ENCODE measurements at regions not wholly inside any gene's neighbourhood (a gene's known extent, or its start where the extent isn't known, plus 50 kb on each side); places are given as distances from the start of the nearest gene placed in this dataset.
"Not testable (repeated sequence)": the region's sequence is repeated elsewhere in the genome, so short reads cannot be mapped to it uniquely, and the experiment has no call there.

DNA sequence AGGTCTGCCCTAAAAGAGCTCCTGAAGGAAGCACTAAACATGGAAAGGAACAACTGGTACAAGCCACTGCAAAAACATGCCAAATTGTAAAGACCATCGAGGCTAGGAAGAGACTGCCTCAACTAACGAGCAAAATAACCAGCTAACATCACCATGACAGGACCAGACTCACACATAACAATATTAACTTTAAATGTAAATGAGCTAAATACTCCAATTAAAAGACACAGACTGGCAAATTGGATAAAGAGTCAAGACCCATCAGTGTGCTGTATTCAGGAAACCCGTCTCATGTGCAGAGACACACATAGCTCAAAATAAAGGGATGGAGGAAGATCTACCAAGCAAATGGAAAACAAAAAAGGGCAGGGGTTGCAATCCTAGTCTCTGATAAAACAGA, 263.4 kb upstream of the WSB1 start:
- TF ChIP-seq, protein P1, sequence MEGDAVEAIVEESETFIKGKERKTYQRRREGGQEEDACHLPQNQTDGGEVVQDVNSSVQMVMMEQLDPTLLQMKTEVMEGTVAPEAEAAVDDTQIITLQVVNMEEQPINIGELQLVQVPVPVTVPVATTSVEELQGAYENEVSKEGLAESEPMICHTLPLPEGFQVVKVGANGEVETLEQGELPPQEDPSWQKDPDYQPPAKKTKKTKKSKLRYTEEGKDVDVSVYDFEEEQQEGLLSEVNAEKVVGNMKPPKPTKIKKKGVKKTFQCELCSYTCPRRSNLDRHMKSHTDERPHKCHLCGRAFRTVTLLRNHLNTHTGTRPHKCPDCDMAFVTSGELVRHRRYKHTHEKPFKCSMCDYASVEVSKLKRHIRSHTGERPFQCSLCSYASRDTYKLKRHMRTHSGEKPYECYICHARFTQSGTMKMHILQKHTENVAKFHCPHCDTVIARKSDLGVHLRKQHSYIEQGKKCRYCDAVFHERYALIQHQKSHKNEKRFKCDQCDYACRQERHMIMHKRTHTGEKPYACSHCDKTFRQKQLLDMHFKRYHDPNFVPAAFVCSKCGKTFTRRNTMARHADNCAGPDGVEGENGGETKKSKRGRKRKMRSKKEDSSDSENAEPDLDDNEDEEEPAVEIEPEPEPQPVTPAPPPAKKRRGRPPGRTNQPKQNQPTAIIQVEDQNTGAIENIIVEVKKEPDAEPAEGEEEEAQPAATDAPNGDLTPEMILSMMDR (IDR thresholded peaks at IDR 0.05): not testable (repeated sequence)
- TF ChIP-seq EZH2, EZH2phosphoT487 (IDR thresholded peaks at IDR 0.05): not testable (repeated sequence)

Data from neural progenitor cell (in vitro differentiated cells).